Stimulated activated CD4-positive, alpha-beta T cell treated with anti-CD3 and anti-CD28 coated beads, Interleukin-2, amount 100 ng/mL, for 48 hours (primary cell): ENCODE measurements at regions not wholly inside any gene's neighbourhood (a gene's known extent, or its start where the extent isn't known, plus 50 kb on each side); places are given as distances from the start of the nearest gene placed in this dataset.

Source experiments
- DNase-seq, 2 donors: peaks; one replicate each; pipeline ENCODE4 v3.0.0-alpha.2; 2020

GRCh38 chr5:107293541-107294210 is 377.1 kb downstream of the EFNA5 start:
- DNase-seq, result no peak

- DNase-seq, result no peak
Measured at GRCh38 chr5:107291866-107292265, 378.9 kb downstream of the EFNA5 start.

DNA sequence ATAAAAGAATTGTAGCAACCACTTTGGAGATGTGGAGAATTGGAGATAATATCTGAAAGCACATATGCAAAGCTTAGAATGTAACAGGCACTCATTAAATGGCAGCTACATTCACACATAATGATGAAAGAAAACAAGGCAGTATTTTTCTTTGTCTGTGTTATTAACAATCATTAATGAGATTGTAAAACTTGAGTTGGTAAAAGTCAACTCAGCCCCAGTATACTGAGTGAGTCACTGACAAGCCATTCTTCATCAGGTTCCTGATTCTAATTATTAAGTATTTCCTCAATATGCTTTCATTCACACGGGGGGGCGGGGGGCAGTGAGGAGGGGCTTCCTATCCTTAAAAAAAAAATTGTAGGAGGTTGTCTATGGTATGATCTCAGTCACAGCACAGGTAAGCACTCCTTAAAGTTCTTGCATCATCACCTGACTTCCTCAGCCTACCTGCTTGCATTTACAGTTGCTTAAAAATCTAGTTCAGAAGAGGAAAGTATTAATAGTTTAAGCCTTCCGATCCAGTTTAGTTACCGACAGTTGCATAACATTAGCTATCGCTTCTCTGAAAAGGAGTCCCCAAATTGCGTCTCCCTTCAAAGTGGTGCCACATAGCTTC is 379.8 kb downstream of the EFNA5 start:
- DNase-seq, result no peak

GRCh38 chr5:107289030-107289714 is 381.6 kb downstream of the EFNA5 start:
- no peak for DNase-seq

DNA sequence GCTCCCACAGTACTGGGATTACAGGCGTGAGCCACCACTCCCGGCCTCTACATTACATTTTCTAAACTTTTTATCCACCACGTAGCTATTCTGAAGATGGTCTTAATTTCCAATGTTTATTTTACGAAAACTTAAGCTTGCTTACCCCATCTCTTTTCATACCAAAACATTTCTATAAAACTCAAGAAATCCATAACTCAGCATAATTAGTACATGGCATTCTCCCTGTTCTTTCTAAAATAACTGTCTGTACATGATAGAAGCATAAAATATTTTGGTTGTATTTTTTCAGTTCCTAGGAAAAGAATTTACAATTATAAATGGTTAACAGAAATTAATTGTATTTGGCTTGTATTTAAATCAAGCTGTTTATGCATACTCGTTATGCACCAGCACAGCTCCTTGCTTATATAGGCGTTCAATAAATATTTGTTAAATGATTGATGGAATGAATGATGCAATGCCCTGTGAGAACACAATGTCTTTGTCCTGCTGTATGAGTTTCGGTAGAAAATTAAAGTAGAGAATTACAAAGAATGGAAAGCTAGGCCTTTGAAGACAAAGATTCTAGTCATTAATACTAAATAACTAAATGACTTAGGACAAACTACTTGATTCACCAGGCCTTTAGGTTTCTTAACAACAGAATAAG is 384.2 kb downstream of the EFNA5 start:
- no peak for DNase-seq

GRCh38 chr5:107285772-107286171 is 385.0 kb downstream of the EFNA5 start:
- DNase-seq, result peak in 1 of 2 donors; percentile 1

GRCh38 chr5:107284822-107285525 is 385.8 kb downstream of the EFNA5 start:
- DNase-seq, result no peak

DNA sequence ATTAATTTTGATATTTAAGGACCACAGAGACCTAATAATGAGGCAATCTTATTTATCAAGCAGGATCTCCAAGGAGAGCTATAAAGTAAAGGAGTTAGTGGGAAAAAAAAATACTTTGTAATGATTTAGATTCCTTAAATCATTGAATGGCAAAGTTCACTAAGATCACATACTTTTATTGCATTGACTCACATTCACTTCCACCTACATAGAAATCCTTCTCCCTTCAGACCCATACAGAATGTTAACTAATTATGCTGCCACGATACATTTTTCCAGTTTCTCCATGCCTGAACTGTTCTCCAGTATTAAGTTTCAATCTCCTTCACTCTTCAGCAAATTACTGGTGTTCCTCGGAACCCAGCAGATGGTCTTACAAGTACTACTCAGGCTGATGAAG is 388.7 kb downstream of the EFNA5 start:
- DNase-seq, result no peak

GRCh38 chr5:107278774-107279173 is 392.0 kb downstream of the EFNA5 start:
- DNase-seq, result no peak

- DNase-seq, result no peak
Measured at GRCh38 chr5:107277485-107278125, 393.1 kb downstream of the EFNA5 start.

- no peak for DNase-seq
Measured at GRCh38 chr5:107275333-107275732, 395.4 kb downstream of the EFNA5 start.

- no peak for DNase-seq
Measured at GRCh38 chr5:107274571-107274970, 396.2 kb downstream of the EFNA5 start.

- DNase-seq, result no peak
Measured at GRCh38 chr5:107272954-107273353, 397.8 kb downstream of the EFNA5 start.

- no peak for DNase-seq
Measured at GRCh38 chr5:107272509-107272908, 398.2 kb downstream of the EFNA5 start.

GRCh38 chr5:107271682-107272350 is 398.9 kb downstream of the EFNA5 start:
- no peak for DNase-seq

GRCh38 chr5:107270561-107270960 is 400.2 kb downstream of the EFNA5 start:
- DNase-seq, result no peak

DNA sequence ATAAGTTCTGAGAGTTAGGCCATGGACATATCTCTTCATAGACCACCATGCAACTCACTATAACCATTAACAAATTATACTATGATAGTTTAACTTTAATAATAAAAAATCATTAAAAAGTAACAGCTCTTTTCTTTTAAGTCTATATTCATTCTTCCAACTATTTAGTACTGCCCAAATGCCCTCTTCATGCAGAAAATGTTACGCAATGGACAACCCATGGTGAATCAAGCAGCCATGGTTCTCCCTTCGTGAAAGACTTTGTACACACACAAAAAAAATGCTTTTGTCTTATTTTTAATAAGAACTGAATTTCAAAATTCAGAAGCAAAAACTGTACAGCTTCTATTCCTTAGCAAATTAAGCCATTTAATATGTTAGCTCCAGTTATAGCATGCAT is 401.1 kb downstream of the EFNA5 start:
- DNase-seq, result no peak

DNA sequence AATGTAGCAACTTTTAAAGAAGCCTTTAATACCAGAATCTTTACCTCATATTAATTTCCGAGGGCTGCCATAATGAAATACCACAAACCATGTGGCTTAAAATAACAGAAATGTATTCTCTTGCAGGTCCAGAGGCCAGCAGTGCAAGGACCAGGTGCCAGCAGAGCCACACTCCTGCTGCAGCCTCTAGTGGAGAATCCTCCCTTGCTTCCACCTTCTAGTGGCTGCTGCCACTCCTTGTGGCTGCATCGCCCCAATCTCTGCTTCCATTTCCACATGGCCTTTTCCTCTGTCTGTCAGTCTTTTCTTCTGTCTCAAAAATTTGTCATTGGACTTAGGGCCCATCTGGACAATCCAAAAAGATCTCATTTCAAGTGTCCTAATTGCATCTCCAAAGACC is 401.5 kb downstream of the EFNA5 start:
- no peak for DNase-seq

- DNase-seq, result no peak
Measured at GRCh38 chr5:107268241-107268640, 402.5 kb downstream of the EFNA5 start.

DNA sequence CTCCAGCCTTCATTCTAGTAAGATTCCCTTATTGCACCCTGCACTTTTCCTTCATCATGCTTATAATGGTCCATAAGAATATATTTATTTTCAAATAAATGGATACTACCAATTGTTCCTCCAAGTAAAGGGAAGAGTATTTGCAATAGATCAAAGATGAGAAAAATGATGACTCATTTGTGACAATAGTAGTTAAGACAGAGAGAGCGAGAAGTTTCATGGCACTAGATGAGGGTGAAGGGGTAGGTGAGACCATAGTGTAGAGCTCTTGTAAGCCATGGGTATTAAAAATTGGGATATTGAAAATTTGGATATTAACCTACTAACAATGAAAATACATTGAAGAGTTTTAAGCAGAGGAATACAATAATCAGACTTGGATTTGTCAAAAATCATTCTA is 404.6 kb downstream of the EFNA5 start:
- DNase-seq, result no peak

DNA sequence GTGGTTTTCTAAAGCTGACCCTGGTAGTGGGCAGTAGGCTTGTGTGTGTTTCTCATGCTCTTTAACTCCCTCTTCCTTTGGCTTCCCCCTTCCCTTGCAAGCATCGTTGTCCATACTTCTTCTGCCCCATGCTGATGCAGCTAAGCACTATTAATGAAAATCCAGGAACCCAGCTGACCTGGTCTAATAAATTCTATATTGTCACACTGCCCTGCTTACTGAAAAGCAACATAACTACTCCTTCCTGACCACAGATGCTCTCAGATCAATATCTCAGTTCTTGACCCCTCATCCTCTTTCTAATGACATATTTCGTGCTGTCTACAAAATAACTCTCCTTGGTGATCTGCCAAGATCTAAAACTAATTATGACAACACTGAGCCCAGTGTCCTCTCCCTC is 405.5 kb downstream of the EFNA5 start:
- DNase-seq, result no peak

GRCh38 chr5:107263387-107264018 is 407.2 kb downstream of the EFNA5 start:
- no peak for DNase-seq
